Epidermal melanocyte (primary cell): ENCODE measurements at regions not wholly inside any gene's neighbourhood (a gene's known extent, or its start where the extent isn't known, plus 50 kb on each side); places are given as distances from the start of the nearest gene placed in this dataset.

Experiments used
- DNase-seq: peaks from one replicate; pipeline ENCODE4 v3.0.0; 2011; ENCODE audit warnings: low spot score; ENCODE audit not compliant: insufficient read length

- DNase-seq: no peak
These were observed 229.7 kb upstream of the TBL1XR1 start for GRCh38 chr3:177426878-177427495.

GRCh38 chr3:177427540-177427939, 230.3 kb upstream of the TBL1XR1 start:
- DNase-seq: no peak

- DNase-seq: no peak
These were observed 231.8 kb upstream of the TBL1XR1 start for GRCh38 chr3:177429079-177429478.

GRCh38 chr3:177429771-177430170, 232.5 kb upstream of the TBL1XR1 start:
- DNase-seq: no peak

GRCh38 chr3:177430653-177431052, 233.4 kb upstream of the TBL1XR1 start:
- DNase-seq: no peak

GRCh38 chr3:177431525-177432176, 234.4 kb upstream of the TBL1XR1 start:
- DNase-seq: no peak

GRCh38 chr3:177435301-177435700, 238.0 kb upstream of the TBL1XR1 start:
- no peak for DNase-seq

- no peak for DNase-seq
These were observed 240.4 kb upstream of the TBL1XR1 start for GRCh38 chr3:177437513-177438337.

GRCh38 chr3:177438596-177439220, 241.4 kb upstream of the TBL1XR1 start:
- DNase-seq: no peak

- DNase-seq: no peak
These were observed 242.5 kb upstream of the TBL1XR1 start for GRCh38 chr3:177439694-177440269.

- DNase-seq: no peak
These were observed 243.3 kb upstream of the TBL1XR1 start for GRCh38 chr3:177440456-177441104.

GRCh38 chr3:177441276-177441812, 244.1 kb upstream of the TBL1XR1 start:
- no peak for DNase-seq

GRCh38 chr3:177441813-177442646, 244.7 kb upstream of the TBL1XR1 start:
- no peak for DNase-seq

- no peak for DNase-seq
These were observed 246.2 kb upstream of the TBL1XR1 start for GRCh38 chr3:177443469-177443868.

- no peak for DNase-seq
These were observed 247.4 kb upstream of the TBL1XR1 start for GRCh38 chr3:177444696-177445095.

GRCh38 chr3:177445549-177445948, 248.3 kb upstream of the TBL1XR1 start:
- no peak for DNase-seq

- no peak for DNase-seq
These were observed 248.9 kb upstream of the TBL1XR1 start for GRCh38 chr3:177446165-177446601.

- no peak for DNase-seq
These were observed 250.7 kb upstream of the TBL1XR1 start for GRCh38 chr3:177447938-177448337.

GRCh38 chr3:177448987-177449359, 251.7 kb upstream of the TBL1XR1 start:
- no peak for DNase-seq
